Gastrocnemius medialis (tissue), 4 donors: ENCODE measurements at regions not wholly inside any gene's neighbourhood (a gene's known extent, or its start where the extent isn't known, plus 50 kb on each side); places are given as distances from the start of the nearest gene placed in this dataset.

Experiments
- CTCF ChIP-seq, 5 experiments: fragments of 450-650 bp in 3 of 5; fragments of 200-600 bp in 2 of 5; sonication (generic) in 2 of 5; IDR thresholded peaks in 4 of 5; conservative IDR thresholded peaks in 1 of 5; 1 replicate in 4 of 5; 2 replicates in 1 of 5; pipeline ENCODE4 v1.5.1; 2016 to 2019; ENCODE audit warnings: antibody characterized with exemption in 5 of 5, mild to moderate bottlenecking in 3 of 5, moderate library complexity in 3 of 5
- POLR2A ChIP-seq, 2 donors: fragments of 450-650 bp; IDR thresholded peaks; one replicate each; pipeline ENCODE4 v1.6.1; 2017; ENCODE audit warnings: antibody characterized with exemption in 2 of 2, mild to moderate bottlenecking in 2 of 2, moderate library complexity in 2 of 2

GRCh38 chr1:13951793-13952751 is 252.1 kb downstream of the PRDM2 start:
- TF ChIP-seq CTCF (IDR thresholded peaks at IDR 0.05 in 4 of 5, conservative IDR thresholded peaks at IDR 0.05 in 1 of 5) (no peak), POLR2A (IDR thresholded peaks at IDR 0.05) (no peak)
